ENCODE measurements at regions not wholly inside any gene's neighbourhood (a gene's known extent, or its start where the extent isn't known, plus 50 kb on each side); places are given as distances from the start of the nearest gene placed in this dataset.
"Not testable (repeated sequence)": the region's sequence is repeated elsewhere in the genome, so short reads cannot be mapped to it uniquely, and the experiment has no call there.

DNA sequence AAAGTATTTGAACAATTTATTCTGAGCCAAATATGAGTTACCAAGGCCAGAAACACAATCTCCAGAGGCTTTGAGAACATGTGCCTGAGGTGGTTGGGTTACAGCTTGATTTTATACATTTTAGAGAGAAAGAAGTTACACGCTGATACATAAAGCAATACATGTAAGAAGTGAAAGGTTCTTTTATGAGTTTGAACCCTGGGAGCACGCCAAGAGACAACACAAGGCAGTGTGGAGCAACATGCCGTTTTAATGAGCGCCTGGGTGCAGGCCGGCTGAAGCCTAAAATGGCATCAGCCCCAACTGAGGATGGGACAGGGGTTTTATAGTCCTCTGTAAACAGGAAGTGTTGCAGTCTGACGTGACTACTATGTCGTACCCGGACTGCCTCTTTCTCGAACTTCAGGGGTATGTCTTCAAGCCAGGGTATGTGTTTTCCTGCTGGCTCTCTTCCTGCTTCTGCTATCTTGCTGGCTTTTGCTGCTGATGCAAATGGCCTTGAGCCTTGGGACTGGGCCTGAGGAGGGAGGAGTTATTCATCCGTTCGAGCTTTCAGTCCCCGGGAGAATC lies 193.7 kb downstream of the CYLC2 start:
- Histone ChIP-seq H3K27ac (no peak overlapping the region), H3K4me1 (no peaks in the 10 kb centered on the region), H3K27me3 (no peaks in the 10 kb centered on the region), H3K36me3 (no peaks in the 10 kb centered on the region), H3K4me3 (no peak overlapping the region), H3K9me3 (no peaks in the 10 kb centered on the region)
- WGBS, 2 donors (ENCODE audit: low coverage in 1 of 2) = 57 to 75% methylated on average over 1 to 12 of the region's 12 CpGs
- in situ Hi-C loops (cut with MboI; ENCODE audit: low pct_ligation_motif_present in 1 of 4, low pct_unique_long_range_greater_than_20kb in 1 of 4, low sequenced_read_pairs in 3 of 4) (no loop called here), intact Hi-C loops (cut with DNase I; ENCODE audit: low total_unique reads) (no loop called here)
- no peak for DNase-seq
- TF ChIP-seq POLR2AphosphoS5 (IDR thresholded peaks at IDR 0.05) (no peak), POLR2A (IDR thresholded peaks at IDR 0.05) (no peak)
- TF ChIP-seq, protein P1, sequence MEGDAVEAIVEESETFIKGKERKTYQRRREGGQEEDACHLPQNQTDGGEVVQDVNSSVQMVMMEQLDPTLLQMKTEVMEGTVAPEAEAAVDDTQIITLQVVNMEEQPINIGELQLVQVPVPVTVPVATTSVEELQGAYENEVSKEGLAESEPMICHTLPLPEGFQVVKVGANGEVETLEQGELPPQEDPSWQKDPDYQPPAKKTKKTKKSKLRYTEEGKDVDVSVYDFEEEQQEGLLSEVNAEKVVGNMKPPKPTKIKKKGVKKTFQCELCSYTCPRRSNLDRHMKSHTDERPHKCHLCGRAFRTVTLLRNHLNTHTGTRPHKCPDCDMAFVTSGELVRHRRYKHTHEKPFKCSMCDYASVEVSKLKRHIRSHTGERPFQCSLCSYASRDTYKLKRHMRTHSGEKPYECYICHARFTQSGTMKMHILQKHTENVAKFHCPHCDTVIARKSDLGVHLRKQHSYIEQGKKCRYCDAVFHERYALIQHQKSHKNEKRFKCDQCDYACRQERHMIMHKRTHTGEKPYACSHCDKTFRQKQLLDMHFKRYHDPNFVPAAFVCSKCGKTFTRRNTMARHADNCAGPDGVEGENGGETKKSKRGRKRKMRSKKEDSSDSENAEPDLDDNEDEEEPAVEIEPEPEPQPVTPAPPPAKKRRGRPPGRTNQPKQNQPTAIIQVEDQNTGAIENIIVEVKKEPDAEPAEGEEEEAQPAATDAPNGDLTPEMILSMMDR (IDR thresholded peaks at IDR 0.05) = no peak

GRCh38 chr9:103193992-103194391 lies 198.9 kb downstream of the CYLC2 start:
- WGBS, 2 donors (ENCODE audit: low coverage in 1 of 2) = 78 to 83% methylated on average over 1 of the region's 1 CpG
- Histone ChIP-seq H3K27me3 (no peaks in the 10 kb centered on the region), H3K9me3 (no peaks in the 10 kb centered on the region), H3K36me3 (no peaks in the 10 kb centered on the region), H3K4me1 (no peaks in the 10 kb centered on the region), H3K27ac (no peak overlapping the region), H3K4me3 (no peak overlapping the region)
- TF ChIP-seq, protein P1 (IDR thresholded peaks at IDR 0.05) = no peak
- no peak for TF ChIP-seq EP300 (IDR thresholded peaks at IDR 0.05; ENCODE audit: low read depth)
- no peak for TF ChIP-seq POLR2A (IDR thresholded peaks at IDR 0.05)
- TF ChIP-seq POLR2AphosphoS5 (IDR thresholded peaks at IDR 0.05) = no peak
- intact Hi-C loops (cut with DNase I; ENCODE audit: low total_unique reads) = no loop called here
- no peak for DNase-seq
- in situ Hi-C loops (cut with MboI; ENCODE audit: low pct_ligation_motif_present in 1 of 4, low pct_unique_long_range_greater_than_20kb in 1 of 4, low sequenced_read_pairs in 3 of 4) = no loop called here

DNA sequence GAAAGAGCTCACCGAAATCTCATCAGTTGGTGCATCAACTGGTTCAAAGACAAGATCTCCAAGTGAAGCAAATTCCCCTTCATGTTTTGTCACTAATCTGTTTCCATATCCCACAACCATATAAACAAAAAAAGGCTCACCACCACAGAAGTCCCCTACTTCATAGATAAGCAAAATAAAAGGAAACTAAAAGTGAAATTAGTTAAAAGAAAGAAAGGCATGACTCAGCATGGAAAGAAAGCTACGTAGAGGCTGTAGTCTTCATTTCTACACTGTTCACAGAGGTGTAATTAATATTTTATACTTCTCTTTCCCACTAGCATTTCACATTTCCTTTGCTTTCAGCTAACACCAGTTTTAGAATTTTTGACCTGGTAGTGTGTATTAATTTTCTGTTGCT lies 208.0 kb downstream of the CYLC2 start:
- Histone ChIP-seq H3K36me3 (no peaks in the 10 kb centered on the region), H3K27me3 (no peaks in the 10 kb centered on the region), H3K4me1 (no peaks in the 10 kb centered on the region), H3K27ac (no peak overlapping the region), H3K9me3 (no peaks in the 10 kb centered on the region), H3K4me3 (no peak overlapping the region)
- 68 to 79% methylated on average over 2 of the region's 2 CpGs for WGBS, 2 donors (ENCODE audit: low coverage in 1 of 2)
- TF ChIP-seq, protein P1 (IDR thresholded peaks at IDR 0.05) = no peak
- TF ChIP-seq POLR2AphosphoS5 (IDR thresholded peaks at IDR 0.05) (no peak), EP300 (IDR thresholded peaks at IDR 0.05; ENCODE audit: low read depth) (no peak), POLR2A (IDR thresholded peaks at IDR 0.05) (no peak)
- in situ Hi-C loops (cut with MboI; ENCODE audit: low pct_ligation_motif_present in 1 of 4, low pct_unique_long_range_greater_than_20kb in 1 of 4, low sequenced_read_pairs in 3 of 4) (no loop called here), intact Hi-C loops (cut with DNase I; ENCODE audit: low total_unique reads) (no loop called here)
- no peak for DNase-seq

GRCh38 chr9:103205881-103206585 lies 210.9 kb downstream of the CYLC2 start:
- WGBS, 2 donors (ENCODE audit: low coverage in 1 of 2) = 71 to 81% methylated on average over 2 to 7 of the region's 8 CpGs
- H3K4me3 ChIP-seq; H3K27me3 ChIP-seq; intact Hi-C loops (cut with DNase I; ENCODE audit: low total_unique reads); H3K4me1 ChIP-seq; H3K27ac ChIP-seq; H3K9me3 ChIP-seq; in situ Hi-C loops (cut with MboI; ENCODE audit: low pct_ligation_motif_present in 1 of 4, low pct_unique_long_range_greater_than_20kb in 1 of 4, low sequenced_read_pairs in 3 of 4); H3K36me3 ChIP-seq; DNase-seq: not testable (repeated sequence)

GRCh38 chr9:103210607-103211006 lies 215.5 kb downstream of the CYLC2 start:
- TF ChIP-seq POLR2AphosphoS5 (IDR thresholded peaks at IDR 0.05) = no peak
- TF ChIP-seq, protein P1 (IDR thresholded peaks at IDR 0.05) = no peak
- TF ChIP-seq POLR2A (IDR thresholded peaks at IDR 0.05) = no peak
- TF ChIP-seq EP300 (IDR thresholded peaks at IDR 0.05; ENCODE audit: low read depth) = no peak
- Histone ChIP-seq H3K9me3 (peaks cover 6 to 9% of the 10 kb centered on the region in 2 donors), H3K4me1 (no peaks in the 10 kb centered on the region), H3K36me3 (no peaks in the 10 kb centered on the region), H3K27me3 (no peaks in the 10 kb centered on the region), H3K4me3 (no peak overlapping the region), H3K27ac (no peak overlapping the region)
- intact Hi-C loops (cut with DNase I; ENCODE audit: low total_unique reads) = no loop called here
- in situ Hi-C loops (cut with MboI; ENCODE audit: low pct_ligation_motif_present in 1 of 4, low pct_unique_long_range_greater_than_20kb in 1 of 4, low sequenced_read_pairs in 3 of 4) = no loop called here
- WGBS, 2 donors (ENCODE audit: low coverage in 1 of 2) = 70 to 89% methylated on average over 3 of the region's 3 CpGs
- DNase-seq = no peak

All from transverse colon (tissue), 4 donors.